C4-2B (cell line): ENCODE measurements at regions not wholly inside any gene's neighbourhood (a gene's known extent, or its start where the extent isn't known, plus 50 kb on each side); places are given as distances from the start of the nearest gene placed in this dataset.

ENCODE experiments used
- H3K27ac ChIP-seq: fragments of 450-650 bp; 2 replicates; pipeline ENCODE4 v1.5.1; 2017
- CTCF ChIP-seq: fragments of 450-650 bp; conservative IDR thresholded peaks from 2 replicates; pipeline ENCODE4 v1.5.1; 2017; ENCODE audit warnings: mild to moderate bottlenecking
- ZFX ChIP-seq: fragments of 450-650 bp; IDR thresholded peaks from 2 replicates; pipeline ENCODE4 v1.6.1; 2017

- H3K27ac ChIP-seq = no peak overlapping the region
- TF ChIP-seq CTCF (no peak), ZFX (no peak)
Measured at GRCh38 chr2:60383401-60384143, 169.9 kb downstream of the BCL11A start.

- H3K27ac ChIP-seq = no peak overlapping the region
- TF ChIP-seq CTCF (no peak), ZFX (no peak)
Measured at GRCh38 chr2:60380411-60380810, 173.0 kb downstream of the BCL11A start.

GRCh38 chr2:60379684-60380083, 173.8 kb downstream of the BCL11A start:
- TF ChIP-seq ZFX (no peak), CTCF (no peak)
- no peak overlapping the region for H3K27ac ChIP-seq

- no peak overlapping the region for H3K27ac ChIP-seq
- TF ChIP-seq ZFX = no peak
- TF ChIP-seq CTCF = no peak
Measured at GRCh38 chr2:60379216-60379615, 174.2 kb downstream of the BCL11A start.

- no peak for TF ChIP-seq CTCF
- TF ChIP-seq ZFX = no peak
- H3K27ac ChIP-seq = no peak overlapping the region
Measured at GRCh38 chr2:60377825-60378224, 175.6 kb downstream of the BCL11A start.

GRCh38 chr2:60376252-60376651, 177.2 kb downstream of the BCL11A start:
- H3K27ac ChIP-seq = no peak overlapping the region
- no peak for TF ChIP-seq CTCF
- no peak for TF ChIP-seq ZFX

GRCh38 chr2:60371681-60372080, 181.8 kb downstream of the BCL11A start:
- TF ChIP-seq CTCF (no peak), ZFX (no peak)
- no peak overlapping the region for H3K27ac ChIP-seq
